OCI-LY7 (cell line): ENCODE measurements at regions not wholly inside any gene's neighbourhood (a gene's known extent, or its start where the extent isn't known, plus 50 kb on each side); places are given as distances from the start of the nearest gene placed in this dataset.
"Not testable (repeated sequence)": the region's sequence is repeated elsewhere in the genome, so short reads cannot be mapped to it uniquely, and the experiment has no call there.

Experiments
- BruUV-seq: library from RNA; stranded (reverse); fragments of 400-500 nt; replicated peaks from 2 replicates; lab custom pipeline; 2021; lab: Mats Ljungman, UMichigan
- CTCF ChIA-PET: fragments of 300-600 bp; sonication (Branson Sonifier 250); formaldehyde crosslinking; loops from one replicate; lab custom pipeline; 2022; ENCODE audit warnings: antibody characterized with exemption; ENCODE audit not compliant: unreplicated experiment; lab: Charles Lee
- POLR2A ChIA-PET: fragments of 300-600 bp; sonication (Branson Sonifier 250); formaldehyde crosslinking; loops from one replicate; lab custom pipeline; 2022; ENCODE audit warnings: antibody characterized with exemption; lab: Charles Lee
- DNase-seq: peaks from one replicate; pipeline ENCODE4 v3.0.0-alpha.2; 2015; ENCODE audit warnings: low spot score
- H2AFZ ChIP-seq: fragments of 200-600 bp; sonication (generic), shearing (Covaris generic); 2 replicates; pipeline ENCODE4 v1.6.1; 2014; ENCODE audit warnings: mild to moderate bottlenecking, antibody characterized with exemption, low read length, moderate library complexity
- H3K27ac ChIP-seq: fragments of 200-600 bp; sonication (generic); 2 replicates; pipeline ENCODE4 v1.5.1; 2014; ENCODE audit warnings: mixed run types, low read depth, mild to moderate bottlenecking, moderate library complexity, low read length, inconsistent platforms; ENCODE audit not compliant: poor library complexity, severe bottlenecking
- H3K36me3 ChIP-seq: fragments of 200-600 bp; sonication (generic); 2 replicates; pipeline ENCODE4 v1.6.1; 2014; ENCODE audit warnings: mild to moderate bottlenecking, antibody characterized with exemption, low read length, moderate library complexity, mixed read lengths; ENCODE audit not compliant: insufficient read depth
- H3K4me1 ChIP-seq: fragments of 200-600 bp; sonication (generic); 2 replicates; pipeline ENCODE4 v1.5.1; 2014; ENCODE audit warnings: mild to moderate bottlenecking, low read length; ENCODE audit not compliant: insufficient read depth, poor library complexity, severe bottlenecking
- H3K4me2 ChIP-seq: fragments of 200-600 bp; sonication (generic); 2 replicates; pipeline ENCODE4 v1.6.1; 2014; ENCODE audit warnings: mild to moderate bottlenecking, low read length
- H3K4me3 ChIP-seq: fragments of 200-600 bp; sonication (generic); 2 replicates; pipeline ENCODE4 v1.5.1; 2014; ENCODE audit warnings: mild to moderate bottlenecking, low read depth, low read length; ENCODE audit not compliant: poor library complexity, severe bottlenecking
- H3K79me2 ChIP-seq: fragments of 200-600 bp; sonication (generic); 2 replicates; pipeline ENCODE4 v1.6.1; 2016; ENCODE audit warnings: low read depth, mild to moderate bottlenecking, low read length, moderate library complexity, mixed read lengths; ENCODE audit not compliant: insufficient read depth
- H3K9me2 ChIP-seq: fragments of 200-600 bp; sonication (generic); 2 replicates; pipeline ENCODE4 v1.6.1; 2016; ENCODE audit warnings: mild to moderate bottlenecking, low read length, mixed read lengths; ENCODE audit not compliant: insufficient read depth
- H3K9me3 ChIP-seq: fragments of 200-600 bp; sonication (generic); 2 replicates; pipeline ENCODE4 v1.6.1; 2014; ENCODE audit warnings: mild to moderate bottlenecking, mixed run types, low read length, mixed read lengths
- H4K20me1 ChIP-seq: fragments of 200-600 bp; sonication (generic); 2 replicates; pipeline ENCODE4 v1.6.1; 2014; ENCODE audit warnings: mild to moderate bottlenecking, antibody characterized with exemption, low read length, moderate library complexity, mixed read lengths; ENCODE audit not compliant: insufficient read depth
- CTCF ChIP-seq: fragments of 200-600 bp; sonication (generic); conservative IDR thresholded peaks from 2 replicates; pipeline ENCODE4 v1.5.1; 2014; ENCODE audit warnings: mild to moderate bottlenecking, antibody characterized with exemption, low read length, moderate library complexity, mixed read lengths
- EZH2phosphoT487 ChIP-seq: fragments of 200-600 bp; sonication (generic); IDR thresholded peaks from 2 replicates; pipeline ENCODE4 v1.6.1; 2018; ENCODE audit warnings: low read depth, borderline replicate concordance, mild to moderate bottlenecking, mixed run types, antibody characterized with exemption, low read length, moderate library complexity, mixed read lengths
- intact Hi-C: fragments of 100-400 bp; cut with micrococcal nuclease; formaldehyde crosslinking; loops from one replicate; pipeline ENCODE4 v1.10.0; 2022; ENCODE audit not compliant: unreplicated experiment

GRCh38 chr7:91750091-91750490 lies 130.4 kb downstream of the MTERF1 start:
- Histone ChIP-seq H4K20me1 (no peaks in the 10 kb centered on the region), H3K27ac (no peak overlapping the region), H3K4me3 (no peak overlapping the region), H3K79me2 (no peaks in the 10 kb centered on the region), H3K4me1 (no peaks in the 10 kb centered on the region), H3K9me2 (no peaks in the 10 kb centered on the region), H3K4me2 (no peak overlapping the region), H2AFZ (no peak overlapping the region), H3K9me3 (no peaks in the 10 kb centered on the region), H3K36me3 (no peaks in the 10 kb centered on the region)
- BruUV-seq, result no TSS peak
- ChIA-PET CTCF (no interaction called here), POLR2A (interaction anchor here (0.7 kb wide), 1 partner anchor 21 kb away, joined by 4 read pairs; no protein-coding TSS in a partner anchor)
- DNase-seq, result no peak
- intact Hi-C loops, result no loop called here
- TF ChIP-seq EZH2phosphoT487, result no peak

GRCh38 chr7:91752102-91752501 lies 128.4 kb downstream of the MTERF1 start:
- Histone ChIP-seq H3K4me3 (no peak overlapping the region), H3K27ac (no peak overlapping the region), H3K79me2 (no peaks in the 10 kb centered on the region), H3K9me3 (no peaks in the 10 kb centered on the region), H4K20me1 (no peaks in the 10 kb centered on the region), H3K36me3 (no peaks in the 10 kb centered on the region), H2AFZ (no peak overlapping the region), H3K9me2 (no peaks in the 10 kb centered on the region), H3K4me2 (no peak overlapping the region), H3K4me1 (no peaks in the 10 kb centered on the region)
- TF ChIP-seq EZH2phosphoT487 (no peak), CTCF (no peak)
- DNase-seq, result no peak
- ChIA-PET CTCF (no interaction called here), POLR2A (no interaction called here)
- BruUV-seq, result no TSS peak
- intact Hi-C loops, result no loop called here

- DNase-seq, H3K27ac ChIP-seq, H4K20me1 ChIP-seq, H3K4me3 ChIP-seq, H2AFZ ChIP-seq, H3K4me1 ChIP-seq, intact Hi-C loops, H3K36me3 ChIP-seq, H3K4me2 ChIP-seq, POLR2A ChIA-PET, BruUV-seq, H3K79me2 ChIP-seq, H3K9me2 ChIP-seq, H3K9me3 ChIP-seq, CTCF ChIA-PET: not testable (repeated sequence)
These were observed 126.2 kb downstream of the MTERF1 start for GRCh38 chr7:91754280-91754679.

GRCh38 chr7:91755121-91755520 lies 125.4 kb downstream of the MTERF1 start:
- H3K9me3 ChIP-seq, H3K27ac ChIP-seq, intact Hi-C loops, H3K36me3 ChIP-seq, H3K79me2 ChIP-seq, BruUV-seq, H3K4me3 ChIP-seq, H3K9me2 ChIP-seq, H3K4me1 ChIP-seq, H2AFZ ChIP-seq, H4K20me1 ChIP-seq, DNase-seq, POLR2A ChIA-PET, H3K4me2 ChIP-seq, CTCF ChIA-PET: not testable (repeated sequence)
